IgD-negative memory B cell (primary cell): ENCODE measurements at regions not wholly inside any gene's neighbourhood (a gene's known extent, or its start where the extent isn't known, plus 50 kb on each side); places are given as distances from the start of the nearest gene placed in this dataset.

ENCODE experiments used
- H3K27ac Mint-ChIP-seq, 3 donors: one replicate each; pipeline ENCODE4 v1.8.0; 2020 to 2022; ENCODE audit warnings: mild to moderate bottlenecking in 3 of 3, mixed read lengths in 3 of 3, moderate library complexity in 1 of 3
- H3K27me3 Mint-ChIP-seq: one replicate; pipeline ENCODE4 v1.8.0; 2021; ENCODE audit warnings: mixed read lengths
- H3K36me3 Mint-ChIP-seq: one replicate; pipeline ENCODE4 v1.8.0; 2020; ENCODE audit warnings: mild to moderate bottlenecking, mixed read lengths
- H3K4me1 Mint-ChIP-seq, 3 donors: one replicate each; pipeline ENCODE4 v1.8.0; 2020 to 2022; ENCODE audit warnings: mixed read lengths in 3 of 3, mild to moderate bottlenecking in 1 of 3
- H3K4me3 Mint-ChIP-seq, 4 donors: one replicate each; pipeline ENCODE4 v1.8.0; 2020 to 2022; ENCODE audit warnings: mild to moderate bottlenecking in 4 of 4, mixed read lengths in 4 of 4, moderate library complexity in 3 of 4
- H3K9me3 Mint-ChIP-seq, 3 donors: one replicate each; pipeline ENCODE4 v1.8.0; 2020 to 2021; ENCODE audit warnings: mixed read lengths in 3 of 3, mild to moderate bottlenecking in 1 of 3

DNA sequence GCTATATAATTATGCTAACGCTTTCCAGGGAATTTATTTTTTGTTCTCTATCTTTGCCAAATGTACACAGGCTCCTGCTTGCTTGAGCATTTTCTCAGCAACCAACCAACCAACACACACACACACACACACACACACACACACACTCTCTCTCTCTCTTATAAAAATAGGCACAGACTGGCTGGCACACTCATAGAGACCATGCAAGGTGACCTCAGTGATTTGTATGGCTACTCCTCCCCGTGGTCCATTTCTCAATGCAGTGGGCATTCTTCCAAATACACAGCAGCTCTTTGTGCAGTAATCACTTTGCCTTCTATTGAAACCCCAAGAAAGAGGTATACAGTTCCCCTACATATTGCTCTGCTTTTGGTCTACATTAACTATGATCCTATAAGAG is 416.0 kb downstream of the MAN2A1 start:
- no peaks in the 10 kb centered on the region for H3K9me3 Mint-ChIP-seq
- no peak overlapping the region for H3K4me3 Mint-ChIP-seq
- no peaks in the 10 kb centered on the region for H3K4me1 Mint-ChIP-seq
- H3K27me3 Mint-ChIP-seq = peaks cover 2% of the 10 kb centered on the region
- no peaks in the 10 kb centered on the region for H3K36me3 Mint-ChIP-seq
- no peak overlapping the region for H3K27ac Mint-ChIP-seq

DNA sequence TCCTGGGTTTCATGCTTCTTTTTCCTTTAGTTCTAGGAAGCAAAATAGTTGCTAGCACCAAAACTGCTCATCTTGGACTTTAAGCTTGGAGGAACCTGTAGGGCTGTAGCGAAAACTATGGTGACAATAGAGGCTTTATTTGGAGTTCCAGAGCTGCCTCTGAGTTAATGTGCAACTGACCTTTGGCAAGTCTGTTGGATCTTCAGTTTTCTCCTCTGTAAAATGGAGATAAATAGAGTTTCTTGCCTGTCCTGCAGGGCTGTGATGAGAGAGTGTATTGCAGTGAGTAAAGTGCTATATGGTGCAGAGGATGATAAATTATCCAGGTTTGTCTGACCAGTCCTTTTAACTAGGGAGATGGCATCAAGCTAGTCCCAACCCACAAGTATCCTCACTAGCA is 417.0 kb downstream of the MAN2A1 start:
- no peak overlapping the region for H3K4me3 Mint-ChIP-seq
- H3K36me3 Mint-ChIP-seq = no peaks in the 10 kb centered on the region
- H3K27me3 Mint-ChIP-seq = no peaks in the 10 kb centered on the region
- H3K27ac Mint-ChIP-seq = no peak overlapping the region
- H3K9me3 Mint-ChIP-seq = no peaks in the 10 kb centered on the region
- no peaks in the 10 kb centered on the region for H3K4me1 Mint-ChIP-seq

DNA sequence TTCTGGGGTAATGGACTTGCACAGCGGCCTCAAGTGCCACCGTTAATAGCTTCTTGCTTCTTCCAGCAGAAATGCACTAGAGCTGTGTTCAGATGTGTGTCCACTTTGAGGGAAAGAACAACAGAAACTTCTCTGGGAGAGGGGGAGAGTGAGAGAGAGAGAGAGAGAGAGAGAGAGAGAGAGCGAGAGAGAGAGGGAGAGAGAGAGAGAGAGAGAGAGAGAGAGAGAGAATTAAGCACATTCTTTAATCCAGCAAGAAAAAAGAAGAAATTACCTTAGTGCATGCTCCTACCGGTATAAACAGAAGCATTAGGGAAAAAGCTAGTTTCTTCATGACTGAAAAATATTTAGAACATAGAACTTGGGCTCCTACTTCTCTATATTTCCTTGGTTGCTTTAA is 418.8 kb downstream of the MAN2A1 start:
- no peaks in the 10 kb centered on the region for H3K27me3 Mint-ChIP-seq

DNA sequence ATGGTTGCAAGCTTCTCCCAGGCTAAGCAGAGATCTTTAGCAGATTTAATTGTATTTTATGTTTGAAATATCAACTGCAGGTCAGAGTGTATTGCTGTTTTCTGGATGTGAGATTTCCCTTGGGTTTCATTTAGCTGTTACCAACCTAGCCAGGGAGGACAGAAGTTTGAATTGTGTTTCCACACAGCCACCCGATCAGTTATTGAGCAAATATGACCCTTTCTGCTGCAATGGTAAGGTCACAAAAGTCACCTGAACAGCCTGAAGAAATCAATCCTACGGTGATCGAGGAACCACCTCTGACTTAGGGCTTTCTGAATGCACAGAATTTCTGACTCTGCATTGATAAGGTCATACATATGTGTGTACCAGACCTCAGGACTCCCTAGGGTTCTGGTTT is 419.9 kb downstream of the MAN2A1 start:
- Mint-ChIP-seq H3K27ac (no peak overlapping the region), H3K27me3 (no peaks in the 10 kb centered on the region), H3K9me3 (no peaks in the 10 kb centered on the region), H3K4me3 (no peak overlapping the region), H3K36me3 (no peaks in the 10 kb centered on the region), H3K4me1 (no peaks in the 10 kb centered on the region)

More for the DNA sequence above, 418.8 kb downstream of the MAN2A1 start:
- Mint-ChIP-seq H3K4me1 (no peaks in the 10 kb centered on the region), H3K36me3 (no peaks in the 10 kb centered on the region), H3K4me3 (no peak overlapping the region), H3K27ac (no peak overlapping the region), H3K9me3 (no peaks in the 10 kb centered on the region)

DNA sequence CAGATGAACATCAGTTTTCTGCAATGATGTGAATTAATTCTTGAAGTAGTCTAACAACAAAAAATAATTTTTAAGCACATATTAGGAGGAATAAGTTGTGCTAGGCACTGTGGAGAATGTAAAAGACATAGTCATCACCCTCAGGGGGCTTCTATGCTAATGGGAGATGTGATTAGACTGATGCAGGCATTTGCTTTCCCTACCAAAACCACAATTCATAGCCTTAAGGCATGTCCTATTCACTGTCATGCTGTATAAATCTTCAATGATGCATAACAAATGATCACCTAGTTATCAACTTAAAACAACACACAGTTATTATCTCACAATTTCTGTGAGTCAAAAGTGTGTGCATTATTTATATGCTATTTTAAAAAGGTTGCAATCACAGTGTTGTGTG is 422.6 kb downstream of the MAN2A1 start:
- Mint-ChIP-seq H3K27me3 (no peaks in the 10 kb centered on the region), H3K4me3 (no peak overlapping the region), H3K4me1 (no peaks in the 10 kb centered on the region), H3K27ac (no peak overlapping the region), H3K9me3 (peaks cover 0 to 2% (median 0%) of the 10 kb centered on the region in 3 donors), H3K36me3 (no peaks in the 10 kb centered on the region)

DNA sequence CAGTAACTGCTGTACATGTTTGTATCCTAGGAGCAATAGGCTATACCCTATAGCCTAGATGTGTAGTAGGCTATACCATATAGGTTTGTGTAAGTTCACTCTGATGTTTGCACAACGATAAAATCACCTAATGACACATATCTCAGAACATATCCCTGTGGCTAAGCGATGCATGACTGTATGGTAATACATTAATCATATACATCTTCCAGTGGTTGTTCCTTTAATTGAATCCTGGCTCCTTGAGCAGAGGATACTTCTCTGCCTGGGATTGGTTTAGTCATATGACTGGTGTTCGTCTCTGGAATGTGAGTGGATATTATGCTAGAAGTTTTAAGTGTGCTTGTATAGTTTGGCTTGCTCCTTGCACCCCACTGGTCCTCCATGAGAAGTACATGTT is 425.8 kb downstream of the MAN2A1 start:
- Mint-ChIP-seq H3K4me3 (no peak overlapping the region), H3K9me3 (peaks cover 4 to 17% (median 6%) of the 10 kb centered on the region in 3 donors), H3K27me3 (no peaks in the 10 kb centered on the region), H3K27ac (no peak overlapping the region), H3K36me3 (no peaks in the 10 kb centered on the region), H3K4me1 (no peaks in the 10 kb centered on the region)

DNA sequence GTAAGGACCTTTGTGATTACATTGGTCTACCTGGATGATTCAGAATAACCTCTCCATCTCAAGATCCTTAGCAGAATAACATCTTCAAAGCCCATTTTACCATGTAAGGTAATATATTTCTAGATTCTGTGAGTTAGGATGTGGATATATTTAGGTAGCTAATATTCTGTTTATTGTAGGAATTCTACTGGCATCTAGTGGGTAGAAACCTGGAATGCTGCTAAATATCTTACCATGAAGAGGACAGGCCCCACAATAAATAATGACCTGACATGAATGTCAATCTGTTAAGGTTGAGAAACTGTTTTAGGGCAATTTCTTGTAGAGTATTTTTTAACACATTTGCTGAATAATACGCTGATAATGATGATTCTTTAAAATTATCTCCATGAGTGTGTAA is 426.8 kb downstream of the MAN2A1 start:
- peaks cover 6 to 17% (median 6%) of the 10 kb centered on the region in 3 donors for H3K9me3 Mint-ChIP-seq
- H3K4me3 Mint-ChIP-seq = no peak overlapping the region
- H3K27me3 Mint-ChIP-seq = no peaks in the 10 kb centered on the region
- peaks cover 1% of the 10 kb centered on the region for H3K36me3 Mint-ChIP-seq
- no peaks in the 10 kb centered on the region for H3K4me1 Mint-ChIP-seq
- no peak overlapping the region for H3K27ac Mint-ChIP-seq

DNA sequence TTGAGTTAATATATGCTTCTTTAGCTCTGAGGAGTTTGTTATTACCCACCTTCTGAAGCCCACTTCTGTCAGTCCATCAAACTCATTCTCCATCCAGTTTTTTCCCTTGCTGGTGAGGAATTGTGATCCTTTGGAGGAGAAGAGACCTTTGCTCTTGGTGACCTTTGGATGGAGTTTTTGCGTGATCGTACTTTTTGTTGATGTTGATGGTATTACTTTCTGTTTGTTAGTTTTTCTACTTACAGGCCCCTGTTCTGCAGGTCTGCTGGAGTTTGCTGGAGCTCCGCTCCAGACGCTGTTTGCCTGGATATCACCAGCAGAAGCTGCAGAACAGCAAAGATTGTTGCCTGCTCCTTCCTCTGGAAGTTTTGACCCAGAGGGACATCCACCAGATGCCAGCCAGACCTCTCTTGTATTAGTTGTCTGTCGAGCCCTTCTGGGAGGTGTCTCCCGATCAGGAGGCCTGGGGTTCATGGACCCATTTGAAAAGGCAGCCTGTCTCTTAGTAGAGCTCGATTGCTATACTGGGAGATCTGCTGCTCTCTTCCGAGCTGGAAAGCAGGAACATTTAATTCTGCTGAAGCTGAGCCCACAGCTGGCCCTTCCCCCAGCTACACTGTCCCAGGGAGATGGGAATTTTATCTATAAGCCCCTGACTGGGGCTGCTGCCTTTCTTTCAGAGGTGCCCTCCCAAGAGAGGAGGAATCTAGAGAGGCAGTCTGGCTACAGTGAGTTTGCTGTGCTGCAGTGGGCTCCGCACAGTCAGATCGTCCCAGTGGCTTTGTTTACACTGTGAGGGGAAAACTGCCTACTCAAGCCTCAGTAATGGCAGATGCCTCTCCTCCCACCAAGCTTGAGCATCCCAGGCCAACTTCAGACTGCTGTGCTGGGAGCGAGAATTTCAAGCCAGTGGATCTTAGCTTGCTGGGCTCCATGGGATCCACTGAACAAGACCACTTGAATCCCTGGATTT is 445.5 kb downstream of the MAN2A1 start:
- Mint-ChIP-seq H3K4me3 (no peak overlapping the region), H3K36me3 (peaks cover 2% of the 10 kb centered on the region), H3K27me3 (no peaks in the 10 kb centered on the region), H3K27ac (no peak overlapping the region), H3K9me3 (peaks cover 3 to 22% (median 7%) of the 10 kb centered on the region in 3 donors), H3K4me1 (peaks cover 0 to 1% (median 0%) of the 10 kb centered on the region in 3 donors)

DNA sequence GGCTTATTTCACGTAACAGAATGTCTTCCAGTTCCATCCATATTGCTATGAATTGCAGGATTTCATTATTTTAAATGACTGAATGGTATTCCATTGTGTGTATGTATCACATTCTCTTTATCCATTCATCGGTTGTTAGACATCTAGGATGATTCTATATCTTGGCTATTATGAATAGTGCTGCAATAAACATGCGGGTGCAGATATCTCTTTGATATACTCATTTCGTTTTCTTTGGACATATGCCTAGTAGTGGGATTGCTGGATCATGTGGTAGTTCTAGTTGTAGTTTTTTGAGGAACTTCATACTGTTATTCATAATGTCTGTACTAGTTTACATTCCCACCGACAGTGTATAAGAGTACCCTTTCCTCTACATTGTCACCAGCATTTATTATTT is 460.5 kb downstream of the MAN2A1 start:
- H3K27me3 Mint-ChIP-seq = peaks cover 7% of the 10 kb centered on the region
- H3K9me3 Mint-ChIP-seq = peaks cover 0 to 2% (median 0%) of the 10 kb centered on the region in 3 donors
- H3K4me3 Mint-ChIP-seq = no peak overlapping the region
- H3K4me1 Mint-ChIP-seq = no peaks in the 10 kb centered on the region
- H3K27ac Mint-ChIP-seq = no peak overlapping the region
- peaks cover 2% of the 10 kb centered on the region for H3K36me3 Mint-ChIP-seq

DNA sequence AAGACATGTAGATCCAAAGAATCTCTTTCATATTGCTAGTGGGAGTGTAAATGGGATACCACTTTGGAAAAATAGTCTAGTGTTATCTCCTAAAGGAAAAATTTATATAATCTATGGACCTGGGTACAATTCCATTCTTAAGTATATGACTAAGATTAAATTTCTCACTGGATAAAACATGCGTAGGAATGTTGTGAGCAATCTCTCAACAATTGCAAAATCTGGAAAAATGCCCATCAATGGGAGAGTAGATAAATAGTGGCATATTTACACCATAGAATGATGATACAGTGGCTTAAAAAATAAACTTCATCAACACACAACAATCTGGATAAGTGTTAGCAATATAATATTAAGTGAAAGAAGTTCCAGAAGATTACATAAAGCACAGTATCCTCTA is 469.5 kb downstream of the MAN2A1 start:
- Mint-ChIP-seq H3K27me3 (no peaks in the 10 kb centered on the region), H3K4me3 (no peak overlapping the region), H3K4me1 (no peaks in the 10 kb centered on the region), H3K9me3 (no peaks in the 10 kb centered on the region), H3K27ac (no peak overlapping the region), H3K36me3 (no peaks in the 10 kb centered on the region)

DNA sequence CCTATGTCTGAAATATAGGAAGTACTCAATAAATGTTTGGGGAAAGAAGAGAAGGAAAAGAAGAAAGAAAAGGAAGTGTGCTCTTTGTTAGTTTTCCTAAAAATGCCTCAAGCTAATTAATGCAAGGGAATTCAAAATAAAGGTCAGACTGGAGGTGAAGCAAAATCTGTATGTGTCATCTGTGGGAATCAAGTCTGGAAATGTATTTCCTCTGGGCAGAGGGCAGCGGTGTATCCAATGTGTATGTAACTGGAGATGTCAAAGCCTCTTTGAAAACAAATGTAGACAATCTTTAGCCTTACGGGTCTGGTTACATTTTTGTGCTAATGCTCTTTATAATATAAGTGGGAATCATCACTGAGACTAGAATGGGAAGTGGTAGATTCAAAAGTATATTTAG is 471.4 kb downstream of the MAN2A1 start:
- H3K27ac Mint-ChIP-seq = no peak overlapping the region
- H3K4me3 Mint-ChIP-seq = no peak overlapping the region
- no peaks in the 10 kb centered on the region for H3K4me1 Mint-ChIP-seq
- no peaks in the 10 kb centered on the region for H3K27me3 Mint-ChIP-seq
- no peaks in the 10 kb centered on the region for H3K36me3 Mint-ChIP-seq
- H3K9me3 Mint-ChIP-seq = no peaks in the 10 kb centered on the region

DNA sequence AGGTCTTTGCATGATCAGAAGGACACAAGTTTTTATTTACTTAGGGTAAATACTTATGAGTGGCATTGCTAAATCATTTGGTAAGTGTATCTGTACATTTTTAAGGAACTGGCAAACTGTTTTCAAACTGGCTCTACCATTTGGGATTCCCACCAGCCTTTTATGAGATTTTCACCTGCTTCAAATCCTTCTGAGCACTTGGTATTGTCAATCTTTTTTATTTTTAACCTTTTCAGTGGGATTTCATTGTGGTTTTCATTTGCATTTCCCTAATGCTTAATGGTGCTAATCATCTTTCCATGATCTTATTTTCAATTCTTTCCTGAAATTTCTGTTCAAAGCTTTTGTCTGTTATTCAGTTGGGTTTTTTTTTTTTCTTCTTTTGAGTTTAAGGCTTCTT is 475.6 kb downstream of the MAN2A1 start:
- Mint-ChIP-seq H3K9me3 (peaks cover 0 to 2% (median under 1%) of the 10 kb centered on the region in 3 donors), H3K36me3 (no peaks in the 10 kb centered on the region), H3K27me3 (no peaks in the 10 kb centered on the region), H3K27ac (no peak overlapping the region), H3K4me1 (no peaks in the 10 kb centered on the region), H3K4me3 (no peak overlapping the region)

DNA sequence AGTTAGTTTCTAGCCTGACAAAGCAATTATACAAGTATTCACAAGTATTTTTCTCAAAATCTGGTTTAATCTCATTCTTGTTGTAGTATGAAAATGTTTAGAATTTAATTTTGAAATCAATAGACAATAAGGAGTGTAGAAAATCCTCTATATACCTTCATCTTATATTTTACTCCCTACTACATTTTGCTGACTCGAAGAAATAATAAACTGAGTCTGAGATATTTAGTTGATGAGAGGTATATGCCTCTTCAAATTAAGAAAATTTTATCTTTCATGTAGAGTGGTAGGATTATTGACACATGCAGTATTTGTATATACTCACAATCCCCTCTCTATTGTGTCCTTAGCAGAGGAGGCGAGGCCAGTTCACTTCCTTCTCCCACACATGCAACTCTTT is 477.7 kb downstream of the MAN2A1 start:
- Mint-ChIP-seq H3K4me1 (no peaks in the 10 kb centered on the region), H3K9me3 (peaks cover 2 to 14% (median 4%) of the 10 kb centered on the region in 3 donors), H3K4me3 (no peak overlapping the region), H3K27ac (no peak overlapping the region), H3K27me3 (no peaks in the 10 kb centered on the region), H3K36me3 (no peaks in the 10 kb centered on the region)

DNA sequence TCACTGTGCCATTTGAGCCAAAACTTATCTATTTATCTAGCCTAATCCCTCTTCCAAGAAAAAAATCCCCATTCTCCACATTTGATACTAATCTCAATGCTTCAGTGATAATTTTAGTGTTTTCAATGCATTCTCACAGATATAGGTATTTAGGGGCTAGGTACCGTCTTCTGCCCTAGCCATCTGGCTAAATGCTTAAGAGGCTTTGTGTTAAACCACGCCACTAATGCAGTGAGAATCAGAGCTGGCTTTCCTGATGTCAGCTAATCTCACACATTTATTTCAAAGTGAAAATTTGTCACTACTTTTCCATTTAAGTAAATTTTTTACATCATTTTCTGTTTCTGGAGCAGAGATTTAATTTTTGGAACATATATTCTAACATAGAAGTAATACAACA is 479.7 kb downstream of the MAN2A1 start:
- H3K4me1 Mint-ChIP-seq = no peaks in the 10 kb centered on the region
- H3K4me3 Mint-ChIP-seq = no peak overlapping the region
- no peaks in the 10 kb centered on the region for H3K27me3 Mint-ChIP-seq
- peaks cover 2 to 14% (median 4%) of the 10 kb centered on the region in 3 donors for H3K9me3 Mint-ChIP-seq
- no peaks in the 10 kb centered on the region for H3K36me3 Mint-ChIP-seq
- no peak overlapping the region for H3K27ac Mint-ChIP-seq

DNA sequence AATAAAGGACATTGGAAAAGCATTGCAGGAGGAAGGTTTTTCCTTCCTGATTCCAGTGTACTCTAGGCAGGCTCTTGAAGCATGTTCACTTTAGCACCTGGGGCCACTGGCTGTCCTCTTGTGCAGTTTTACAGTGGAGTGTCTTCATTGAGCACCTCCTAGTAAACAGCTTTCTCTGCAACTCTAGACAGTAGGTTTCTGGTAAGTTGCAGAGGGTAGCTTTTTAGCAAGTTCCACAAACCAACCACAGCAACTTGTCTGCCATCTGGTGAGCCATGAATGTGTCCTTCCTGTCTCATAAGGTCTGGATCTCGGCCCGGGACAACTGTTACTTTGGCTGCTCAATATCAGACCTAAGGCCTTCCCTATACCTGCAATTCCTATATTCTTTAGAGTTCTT is 488.0 kb downstream of the MAN2A1 start:
- Mint-ChIP-seq H3K36me3 (no peaks in the 10 kb centered on the region), H3K27ac (no peak overlapping the region), H3K4me3 (no peak overlapping the region), H3K9me3 (peaks cover 0 to 2% (median 2%) of the 10 kb centered on the region in 3 donors), H3K27me3 (no peaks in the 10 kb centered on the region), H3K4me1 (no peaks in the 10 kb centered on the region)

DNA sequence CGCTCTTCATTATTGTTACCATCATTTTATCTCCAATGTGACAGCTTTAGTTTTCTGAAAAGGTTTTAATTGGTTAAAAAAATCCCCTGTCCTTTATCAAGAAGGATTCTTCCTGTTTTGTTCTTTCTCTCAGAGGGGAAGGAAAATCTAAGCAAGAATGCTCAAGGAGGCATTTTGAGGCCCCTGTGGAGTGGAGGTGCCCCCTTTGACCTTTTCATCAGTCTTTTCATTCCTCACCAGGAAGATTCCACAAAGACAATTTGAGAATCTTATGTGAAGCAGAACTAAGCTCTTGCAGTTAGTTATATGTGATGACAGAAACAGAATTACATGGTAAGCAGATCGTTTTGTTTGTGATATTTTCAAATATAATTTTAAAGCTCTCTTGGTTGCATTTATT is 489.6 kb downstream of the MAN2A1 start:
- Mint-ChIP-seq H3K4me1 (no peaks in the 10 kb centered on the region), H3K36me3 (no peaks in the 10 kb centered on the region), H3K9me3 (peaks cover 0 to 2% (median 2%) of the 10 kb centered on the region in 3 donors), H3K27me3 (no peaks in the 10 kb centered on the region), H3K4me3 (no peak overlapping the region), H3K27ac (no peak overlapping the region)
